ENCODE measurements at regions not wholly inside any gene's neighbourhood (a gene's known extent, or its start where the extent isn't known, plus 50 kb on each side); places are given as distances from the start of the nearest gene placed in this dataset.

DNA sequence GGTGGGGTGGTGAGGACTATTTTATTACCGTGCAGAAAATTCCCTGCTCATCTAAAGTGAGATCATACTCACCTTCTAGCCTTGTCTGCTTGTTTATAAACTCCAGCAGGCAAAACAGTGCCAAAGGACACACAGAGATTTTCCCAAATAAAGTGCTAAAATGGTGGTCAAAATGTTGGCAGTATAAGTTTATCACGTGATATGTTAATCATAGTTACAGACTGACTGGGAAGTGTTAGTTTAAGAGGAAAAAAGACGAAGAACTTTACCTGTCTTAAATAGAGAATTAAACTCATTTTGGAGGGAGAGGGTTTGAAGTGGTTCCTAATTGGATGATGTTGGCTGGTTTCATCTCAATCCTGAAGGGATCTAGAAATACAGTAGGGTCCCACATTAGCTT, 691.7 kb upstream of the FANCL start:
- TF ChIP-seq, protein P1, sequence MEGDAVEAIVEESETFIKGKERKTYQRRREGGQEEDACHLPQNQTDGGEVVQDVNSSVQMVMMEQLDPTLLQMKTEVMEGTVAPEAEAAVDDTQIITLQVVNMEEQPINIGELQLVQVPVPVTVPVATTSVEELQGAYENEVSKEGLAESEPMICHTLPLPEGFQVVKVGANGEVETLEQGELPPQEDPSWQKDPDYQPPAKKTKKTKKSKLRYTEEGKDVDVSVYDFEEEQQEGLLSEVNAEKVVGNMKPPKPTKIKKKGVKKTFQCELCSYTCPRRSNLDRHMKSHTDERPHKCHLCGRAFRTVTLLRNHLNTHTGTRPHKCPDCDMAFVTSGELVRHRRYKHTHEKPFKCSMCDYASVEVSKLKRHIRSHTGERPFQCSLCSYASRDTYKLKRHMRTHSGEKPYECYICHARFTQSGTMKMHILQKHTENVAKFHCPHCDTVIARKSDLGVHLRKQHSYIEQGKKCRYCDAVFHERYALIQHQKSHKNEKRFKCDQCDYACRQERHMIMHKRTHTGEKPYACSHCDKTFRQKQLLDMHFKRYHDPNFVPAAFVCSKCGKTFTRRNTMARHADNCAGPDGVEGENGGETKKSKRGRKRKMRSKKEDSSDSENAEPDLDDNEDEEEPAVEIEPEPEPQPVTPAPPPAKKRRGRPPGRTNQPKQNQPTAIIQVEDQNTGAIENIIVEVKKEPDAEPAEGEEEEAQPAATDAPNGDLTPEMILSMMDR (IDR thresholded peaks at IDR 0.05) = no peak
- TF ChIP-seq POLR2A (IDR thresholded peaks at IDR 0.05) = no peak

Measured in Peyer's patch (tissue), 4 donors.